Adipose tissue (tissue), 3 donors: ENCODE measurements at regions not wholly inside any gene's neighbourhood (a gene's known extent, or its start where the extent isn't known, plus 50 kb on each side); places are given as distances from the start of the nearest gene placed in this dataset.

ENCODE experiments used
- H3K27ac ChIP-seq: one replicate; pipeline ENCODE4 v1.5.1; 2013; ENCODE audit warnings: low read depth, low read length
- WGBS, 3 donors: extraction: QIAGEN DNeasy Blood & Tissue Kit; methylation state at CpG; one replicate each; pipeline ENCODE4 v1.1.7; 2013; 5-methylcytosine and 5-hydroxymethylcytosine counted together
- donor health status: healthy with polysubstance abuse.
- donor health status: Bipolar disorder and iron deficiency.
- donor health status: healthy.

- no peak overlapping the region for H3K27ac ChIP-seq
- 55 to 81% (median 69%) methylated on average over 5 of the region's 5 CpGs for WGBS, 3 donors
Measured at GRCh38 chr3:177475356-177475665, 278.0 kb upstream of the TBL1XR1 start.

- WGBS, 3 donors = 87 to 98% (median 96%) methylated on average over 7 of the region's 7 CpGs
- H3K27ac ChIP-seq = no peak overlapping the region
Measured at GRCh38 chr3:177476495-177476894, 279.2 kb upstream of the TBL1XR1 start.

GRCh38 chr3:177476921-177477435, 279.7 kb upstream of the TBL1XR1 start:
- WGBS, 3 donors = 97% methylated on average over 6 of the region's 6 CpGs
- no peak overlapping the region for H3K27ac ChIP-seq

GRCh38 chr3:177478170-177478867, 281.0 kb upstream of the TBL1XR1 start:
- 9 to 34% (median 29%) methylated on average over 4 of the region's 4 CpGs for WGBS, 3 donors
- H3K27ac ChIP-seq = no peak overlapping the region

DNA sequence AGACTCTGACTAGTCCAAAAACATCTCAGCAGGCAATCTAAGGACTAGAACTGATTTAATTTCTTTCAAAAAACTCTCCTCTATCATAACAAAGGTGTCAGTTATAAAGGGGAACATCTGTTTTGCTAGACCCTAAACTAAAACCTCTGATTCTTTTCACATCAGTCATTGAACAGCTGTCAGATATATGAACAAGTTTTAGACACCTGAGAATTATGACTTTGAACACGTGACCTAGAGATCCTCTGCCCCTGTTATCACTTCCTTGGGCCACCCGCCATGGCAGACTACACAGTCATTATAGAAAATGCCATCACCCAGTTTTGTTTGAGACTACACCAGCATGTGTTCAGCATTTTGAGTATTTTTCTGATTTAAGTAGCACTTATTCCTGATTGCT, 282.3 kb upstream of the TBL1XR1 start:
- no peak overlapping the region for H3K27ac ChIP-seq
- WGBS, 3 donors = 72 to 99% (median 86%) methylated on average over 2 of the region's 2 CpGs

DNA sequence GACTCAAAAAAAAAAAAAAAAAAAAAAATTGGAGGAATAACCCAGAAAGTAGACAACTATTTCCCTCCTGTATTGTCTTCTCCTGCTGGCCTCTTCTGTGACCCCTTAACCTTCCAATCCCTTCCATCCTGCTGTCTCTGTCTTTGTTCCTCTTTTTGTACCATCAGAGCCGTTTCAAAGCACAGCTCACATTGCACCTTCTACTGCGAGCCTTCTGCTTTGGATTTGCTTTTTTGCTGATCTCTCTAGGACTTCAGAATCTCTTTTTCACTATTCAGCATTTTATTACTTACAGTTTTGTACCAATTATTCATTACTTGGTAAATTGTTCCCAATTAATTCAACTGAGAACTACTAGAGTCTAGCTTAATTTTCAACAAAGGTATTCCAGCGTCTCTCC, 284.0 kb upstream of the TBL1XR1 start:
- no peak overlapping the region for H3K27ac ChIP-seq
- whole genome bisulfite sequencing, 3 donors = 76 to 89% (median 78%) methylated on average over 3 of the region's 3 CpGs

GRCh38 chr3:177482048-177482691, 284.9 kb upstream of the TBL1XR1 start:
- no peak overlapping the region for H3K27ac ChIP-seq
- WGBS, 3 donors = 57 to 70% (median 66%) methylated on average over 6 of the region's 6 CpGs

- no peak overlapping the region for H3K27ac ChIP-seq
- WGBS, 3 donors = 60 to 84% (median 83%) methylated on average over 4 of the region's 4 CpGs
Measured at GRCh38 chr3:177483182-177483967, 286.1 kb upstream of the TBL1XR1 start.

- H3K27ac ChIP-seq = no peak overlapping the region
- 95 to 97% (median 96%) methylated on average over 3 of the region's 3 CpGs for WGBS, 3 donors
Measured at GRCh38 chr3:177484206-177484605, 286.9 kb upstream of the TBL1XR1 start.

DNA sequence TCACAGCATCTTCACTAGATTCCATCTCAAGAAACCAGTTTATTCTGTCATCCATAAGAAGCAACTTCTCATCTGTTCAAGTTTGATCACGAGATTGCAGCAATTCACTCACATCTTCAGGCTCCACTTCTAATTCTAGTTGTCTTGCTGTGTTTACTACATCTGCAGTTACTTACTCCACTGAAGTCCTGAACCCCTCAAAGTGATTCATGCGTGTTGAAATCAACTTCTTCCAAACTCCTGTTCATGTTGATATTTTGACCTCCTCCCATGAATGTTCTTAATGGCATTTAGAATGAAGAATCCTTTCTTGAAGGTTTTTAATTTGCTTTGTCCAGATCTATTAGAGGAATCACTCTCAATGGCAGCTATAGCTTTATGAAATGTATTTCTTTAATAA, 287.6 kb upstream of the TBL1XR1 start:
- H3K27ac ChIP-seq = no peak overlapping the region
- 96 to 97% (median 97%) methylated on average over 2 of the region's 2 CpGs for WGBS, 3 donors

DNA sequence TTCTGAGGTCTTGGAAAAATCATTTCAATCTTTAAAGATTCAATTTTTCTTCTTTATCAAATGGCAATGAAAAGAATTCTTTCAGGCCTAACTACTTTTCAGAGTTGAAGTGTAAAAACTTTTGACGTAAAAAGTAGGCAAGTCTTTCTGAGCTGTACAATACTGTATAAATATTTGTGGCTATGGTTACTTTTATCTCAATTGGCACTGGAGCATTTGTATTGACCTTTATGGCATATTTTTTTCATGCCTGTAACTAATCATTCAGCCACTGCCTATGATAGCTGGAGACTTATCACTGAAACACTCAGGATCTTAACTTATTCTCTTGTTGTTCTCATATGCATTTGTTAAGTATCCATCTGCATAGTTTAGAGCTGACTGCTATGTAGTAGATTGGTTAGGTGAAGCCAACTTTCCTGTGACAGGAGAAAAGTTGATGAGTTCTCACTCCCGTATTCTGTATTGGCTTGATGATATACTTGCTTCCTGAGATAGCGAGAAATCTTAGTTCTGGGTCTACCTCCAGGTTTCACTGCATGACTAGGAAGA, 290.4 kb upstream of the TBL1XR1 start:
- no peak overlapping the region for H3K27ac ChIP-seq
- 54 to 90% (median 88%) methylated on average over 3 of the region's 3 CpGs for WGBS, 3 donors

DNA sequence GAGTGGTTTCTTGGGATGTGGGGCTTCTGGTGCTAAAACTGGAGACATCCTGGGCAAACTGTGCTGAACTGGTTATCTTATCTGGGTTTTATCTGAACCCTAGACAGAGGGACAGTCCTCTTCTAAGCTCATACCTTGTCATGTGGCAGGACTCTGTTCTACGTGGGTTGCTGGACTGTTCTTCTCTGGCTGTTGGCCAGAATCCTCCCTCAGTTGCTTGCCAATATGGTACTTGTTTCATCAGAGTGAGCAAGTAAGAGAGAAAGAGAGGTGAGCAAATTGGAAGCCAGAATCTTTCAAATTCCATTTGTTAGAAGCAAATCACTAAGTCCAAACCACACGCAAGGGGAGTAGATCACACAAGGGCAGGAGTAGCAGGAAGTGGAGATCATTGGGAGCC, 291.5 kb upstream of the TBL1XR1 start:
- 49 to 85% (median 59%) methylated on average over 2 of the region's 2 CpGs for WGBS, 3 donors
- H3K27ac ChIP-seq = no peak overlapping the region

DNA sequence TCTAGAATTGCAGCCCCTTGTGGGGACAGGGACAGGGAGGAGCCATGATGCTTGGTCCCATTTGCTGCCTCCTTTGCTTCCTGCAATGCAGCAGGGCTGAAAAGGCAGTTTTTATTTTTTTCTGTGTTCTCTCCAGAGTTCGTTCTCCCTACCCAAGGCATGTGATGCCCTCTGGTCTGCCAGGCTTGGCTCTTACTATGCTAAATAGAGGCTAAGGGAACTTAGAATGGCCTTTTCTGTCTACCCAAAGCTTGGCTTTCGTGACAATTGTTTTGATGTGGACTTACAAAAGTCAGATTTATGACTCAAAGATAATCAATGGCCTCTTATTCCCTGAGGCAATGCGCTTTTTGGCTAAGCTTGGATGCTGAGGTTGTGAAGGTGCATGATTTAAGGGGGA, 293.3 kb upstream of the TBL1XR1 start:
- H3K27ac ChIP-seq = no peak overlapping the region
- WGBS, 3 donors = 71 to 84% (median 79%) methylated on average over 3 of the region's 3 CpGs

- H3K27ac ChIP-seq = no peak overlapping the region
- 23 to 42% (median 41%) methylated on average over 7 of the region's 7 CpGs for WGBS, 3 donors
Measured at GRCh38 chr3:177491296-177492032, 294.2 kb upstream of the TBL1XR1 start.

GRCh38 chr3:177493091-177493490, 295.8 kb upstream of the TBL1XR1 start:
- WGBS, 3 donors = 85 to 90% (median 86%) methylated on average over 2 of the region's 2 CpGs
- H3K27ac ChIP-seq = no peak overlapping the region

DNA sequence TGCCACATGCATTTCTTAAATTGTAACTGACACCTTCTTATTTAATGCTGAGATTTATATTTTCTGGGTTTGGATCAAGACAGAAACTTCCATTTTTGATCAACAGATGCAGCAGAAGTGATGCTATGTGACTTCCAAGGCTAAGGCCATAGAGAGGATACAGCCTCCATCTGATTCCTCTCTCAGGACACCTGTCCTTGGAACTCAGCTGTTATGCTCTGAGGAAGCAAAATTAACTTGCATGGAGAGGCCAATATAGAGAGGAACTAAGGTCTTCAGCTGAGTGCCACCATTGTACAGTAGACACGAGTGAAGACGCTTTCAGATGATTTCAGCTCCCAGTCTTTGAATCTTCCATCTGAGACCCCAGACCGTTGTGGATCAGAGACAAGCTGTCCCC, 296.9 kb upstream of the TBL1XR1 start:
- 94 to 95% (median 94%) methylated on average over 3 of the region's 3 CpGs for WGBS, 3 donors
- no peak overlapping the region for H3K27ac ChIP-seq

GRCh38 chr3:177495566-177495965, 298.3 kb upstream of the TBL1XR1 start:
- H3K27ac ChIP-seq = no peak overlapping the region

DNA sequence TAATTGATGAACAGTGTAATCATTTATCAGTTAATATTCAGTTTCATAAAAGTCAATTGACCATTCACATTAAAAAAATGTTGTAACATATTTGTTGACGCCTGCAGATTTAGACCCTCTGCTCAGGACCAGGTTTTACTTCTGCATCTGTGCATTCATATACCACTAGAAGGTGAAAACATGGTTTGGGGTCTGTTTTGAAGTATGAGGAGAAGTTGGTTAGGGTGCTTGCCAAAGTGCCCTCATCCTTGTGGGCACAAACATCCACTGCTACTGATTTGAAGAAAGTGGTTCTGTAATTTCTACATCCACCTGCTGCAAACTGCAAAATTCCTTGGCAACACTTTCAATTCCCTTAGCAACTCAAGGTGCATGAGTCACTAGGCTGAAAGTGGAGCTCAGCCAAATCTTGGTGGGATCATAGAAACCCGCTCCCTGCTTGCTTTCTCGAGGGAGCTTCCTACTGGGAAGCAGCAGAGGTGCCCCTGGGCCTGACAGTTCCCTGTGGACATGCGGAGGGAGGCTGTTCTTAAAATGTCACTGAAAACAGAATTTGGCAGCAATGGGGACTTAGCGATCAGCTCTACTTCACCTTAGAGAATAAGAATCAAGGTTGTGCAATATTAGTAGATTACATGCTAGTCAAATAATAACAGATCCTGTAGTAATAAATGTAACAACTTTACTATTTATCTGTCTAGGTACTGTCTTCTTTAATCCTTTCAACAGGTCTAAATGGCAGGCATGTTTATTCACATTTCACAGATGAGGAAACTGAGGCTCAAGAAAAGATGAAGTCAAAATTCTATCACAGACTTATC, 301.0 kb upstream of the TBL1XR1 start:
- no peak overlapping the region for H3K27ac ChIP-seq
- WGBS, 3 donors = 29 to 58% (median 52%) methylated on average over 5 of the region's 5 CpGs
